ENCODE measurements at regions not wholly inside any gene's neighbourhood (a gene's known extent, or its start where the extent isn't known, plus 50 kb on each side); places are given as distances from the start of the nearest gene placed in this dataset.
"Not testable (repeated sequence)": the region's sequence is repeated elsewhere in the genome, so short reads cannot be mapped to it uniquely, and the experiment has no call there.

GRCh38 chr4:60981534-60981933 is 218.6 kb upstream of the ADGRL3 start:
- TF ChIP-seq CTCF (IDR thresholded peaks at IDR 0.05; ENCODE audit: low read depth, low read length, missing control alignments), result no peak

GRCh38 chr4:60989141-60989540 is 211.0 kb upstream of the ADGRL3 start:
- in situ Hi-C loops (cut with HindIII; ENCODE audit: low sequenced_read_pairs), result no loop called here
- no peak overlapping the region for H3K4me3 ChIP-seq (ENCODE audit: low read depth, low read length)
- TF ChIP-seq CTCF (IDR thresholded peaks at IDR 0.05; ENCODE audit: low read depth, low read length, missing control alignments), result no peak
- DNase-seq (ENCODE audit: low read depth), result no peak

More at GRCh38 chr4:60981534-60981933, 218.6 kb upstream of the ADGRL3 start:
- DNase-seq (ENCODE audit: low read depth), result no peak
- no peak overlapping the region for H3K4me3 ChIP-seq (ENCODE audit: low read depth, low read length)
- in situ Hi-C loops (cut with HindIII; ENCODE audit: low sequenced_read_pairs), result no loop called here

- no peak for TF ChIP-seq CTCF (IDR thresholded peaks at IDR 0.05; ENCODE audit: low read depth, low read length, missing control alignments)
- in situ Hi-C loops (cut with HindIII; ENCODE audit: low sequenced_read_pairs), result no loop called here
- no peak overlapping the region for H3K4me3 ChIP-seq (ENCODE audit: low read depth, low read length)
- DNase-seq (ENCODE audit: low read depth), result peak; percentile 27
These were observed 208.1 kb upstream of the ADGRL3 start for GRCh38 chr4:60992037-60992436.

GRCh38 chr4:61003301-61003700 is 196.8 kb upstream of the ADGRL3 start:
- in situ Hi-C loops (cut with HindIII; ENCODE audit: low sequenced_read_pairs), result no loop called here
- H3K4me3 ChIP-seq (ENCODE audit: low read depth, low read length), result no peak overlapping the region
- DNase-seq (ENCODE audit: low read depth), result no peak
- no peak for TF ChIP-seq CTCF (IDR thresholded peaks at IDR 0.05; ENCODE audit: low read depth, low read length, missing control alignments)

GRCh38 chr4:61004651-61005170 is 195.4 kb upstream of the ADGRL3 start:
- no peak for TF ChIP-seq CTCF (IDR thresholded peaks at IDR 0.05; ENCODE audit: low read depth, low read length, missing control alignments)
- in situ Hi-C loops (cut with HindIII; ENCODE audit: low sequenced_read_pairs), result no loop called here
- no peak overlapping the region for H3K4me3 ChIP-seq (ENCODE audit: low read depth, low read length)
- DNase-seq (ENCODE audit: low read depth), result no peak

GRCh38 chr4:61011051-61011450 is 189.1 kb upstream of the ADGRL3 start:
- in situ Hi-C loops (cut with HindIII; ENCODE audit: low sequenced_read_pairs), result no loop called here
- no peak for TF ChIP-seq CTCF (IDR thresholded peaks at IDR 0.05; ENCODE audit: low read depth, low read length, missing control alignments)
- no peak for DNase-seq (ENCODE audit: low read depth)
- H3K4me3 ChIP-seq (ENCODE audit: low read depth, low read length), result no peak overlapping the region

GRCh38 chr4:61011936-61012335 is 188.2 kb upstream of the ADGRL3 start:
- H3K4me3 ChIP-seq (ENCODE audit: low read depth, low read length); DNase-seq (ENCODE audit: low read depth); in situ Hi-C loops (cut with HindIII; ENCODE audit: low sequenced_read_pairs): not testable (repeated sequence)

All from astrocyte of the cerebellum (primary cell).